ENCODE measurements at regions not wholly inside any gene's neighbourhood (a gene's known extent, or its start where the extent isn't known, plus 50 kb on each side); places are given as distances from the start of the nearest gene placed in this dataset.
A peak's percentile ranks its signal among the peaks of the same experiment; 100 is the strongest.
"Not testable (repeated sequence)": the region's sequence is repeated elsewhere in the genome, so short reads cannot be mapped to it uniquely, and the experiment has no call there.

- 0% methylated on average over 2 of the region's 4 CpGs for WGBS (ENCODE audit: insufficient coverage)
- H3K9me3 ChIP-seq (ENCODE audit: control insufficient read depth, insufficient read depth, low read length); H3K9me3 Mint-ChIP-seq; H3K36me3 ChIP-seq (ENCODE audit: control insufficient read depth, insufficient read depth, low read length); H3K27me3 Mint-ChIP-seq (ENCODE audit: low read depth in 2 of 2); intact Hi-C loops (cut with micrococcal nuclease); H3K36me3 Mint-ChIP-seq; H3K27ac ChIP-seq (ENCODE audit: low read length); H3K27me3 ChIP-seq (ENCODE audit: control insufficient read depth, insufficient read depth, low read length); ATAC-seq; DNase-seq; H3K4me3 ChIP-seq (ENCODE audit: low read length): not testable (repeated sequence)
- H3K4me1 Mint-ChIP-seq: peaks cover 35 to 41% of the 10 kb centered on the region in 2 donors
- H3K27ac Mint-ChIP-seq: peak overlapping the region in 1 of 2 donors; percentile 71
- peak overlapping the region; percentile 49 for H3K4me3 Mint-ChIP-seq
- peaks cover 17% of the 10 kb centered on the region for H3K4me1 ChIP-seq (ENCODE audit: control insufficient read depth, insufficient read depth, low read length)
Measured at GRCh38 chr2:131684631-131685316, 157.1 kb downstream of the CCDC74A start.

GRCh38 chr2:131686164-131686893 lies 158.6 kb downstream of the CCDC74A start:
- peaks cover 17% of the 10 kb centered on the region for H3K4me1 ChIP-seq (ENCODE audit: control insufficient read depth, insufficient read depth, low read length)
- H3K27ac Mint-ChIP-seq; H3K27ac ChIP-seq (ENCODE audit: low read length); H3K27me3 ChIP-seq (ENCODE audit: control insufficient read depth, insufficient read depth, low read length); H3K36me3 ChIP-seq (ENCODE audit: control insufficient read depth, insufficient read depth, low read length); H3K36me3 Mint-ChIP-seq; H3K4me3 Mint-ChIP-seq; ATAC-seq; intact Hi-C loops (cut with micrococcal nuclease); DNase-seq; H3K9me3 Mint-ChIP-seq; H3K9me3 ChIP-seq (ENCODE audit: control insufficient read depth, insufficient read depth, low read length); H3K4me3 ChIP-seq (ENCODE audit: low read length): not testable (repeated sequence)
- 76% methylated on average over 3 of the region's 6 CpGs for WGBS (ENCODE audit: insufficient coverage)
- peaks cover 27 to 51% of the 10 kb centered on the region in 2 donors for H3K4me1 Mint-ChIP-seq
- peaks cover 0 to 16% of the 10 kb centered on the region in 2 donors for H3K27me3 Mint-ChIP-seq (ENCODE audit: low read depth in 2 of 2)

GRCh38 chr2:131686894-131687238 lies 159.2 kb downstream of the CCDC74A start:
- H3K27me3 Mint-ChIP-seq (ENCODE audit: low read depth in 2 of 2): peaks cover 0 to 16% of the 10 kb centered on the region in 2 donors
- H3K27ac ChIP-seq (ENCODE audit: low read length); H3K27me3 ChIP-seq (ENCODE audit: control insufficient read depth, insufficient read depth, low read length); intact Hi-C loops (cut with micrococcal nuclease); H3K36me3 ChIP-seq (ENCODE audit: control insufficient read depth, insufficient read depth, low read length); H3K27ac Mint-ChIP-seq; H3K4me3 Mint-ChIP-seq; H3K9me3 Mint-ChIP-seq; H3K9me3 ChIP-seq (ENCODE audit: control insufficient read depth, insufficient read depth, low read length); ATAC-seq; H3K4me3 ChIP-seq (ENCODE audit: low read length); DNase-seq; H3K36me3 Mint-ChIP-seq: not testable (repeated sequence)
- H3K4me1 Mint-ChIP-seq: peaks cover 25 to 49% of the 10 kb centered on the region in 2 donors
- H3K4me1 ChIP-seq (ENCODE audit: control insufficient read depth, insufficient read depth, low read length): peaks cover 14% of the 10 kb centered on the region

GRCh38 chr2:131689066-131689465 lies 161.4 kb downstream of the CCDC74A start:
- ATAC-seq; intact Hi-C loops (cut with micrococcal nuclease); H3K27ac Mint-ChIP-seq; H3K4me3 Mint-ChIP-seq; DNase-seq; H3K4me3 ChIP-seq (ENCODE audit: low read length); H3K9me3 Mint-ChIP-seq; H3K36me3 Mint-ChIP-seq; H3K4me1 ChIP-seq (ENCODE audit: control insufficient read depth, insufficient read depth, low read length); H3K9me3 ChIP-seq (ENCODE audit: control insufficient read depth, insufficient read depth, low read length); H3K27ac ChIP-seq (ENCODE audit: low read length); H3K27me3 ChIP-seq (ENCODE audit: control insufficient read depth, insufficient read depth, low read length); H3K36me3 ChIP-seq (ENCODE audit: control insufficient read depth, insufficient read depth, low read length): not testable (repeated sequence)
- Mint-ChIP-seq H3K27me3 (ENCODE audit: low read depth in 2 of 2) (peaks cover 0 to 16% of the 10 kb centered on the region in 2 donors), H3K4me1 (peaks cover 12 to 31% of the 10 kb centered on the region in 2 donors)
- no CpG with 5 or more reads among the region's 2 CpGs for WGBS (ENCODE audit: insufficient coverage)

- H3K27me3 Mint-ChIP-seq (ENCODE audit: low read depth in 2 of 2); H3K27me3 ChIP-seq (ENCODE audit: control insufficient read depth, insufficient read depth, low read length); ATAC-seq; H3K4me1 Mint-ChIP-seq; H3K4me1 ChIP-seq (ENCODE audit: control insufficient read depth, insufficient read depth, low read length); DNase-seq; H3K4me3 ChIP-seq (ENCODE audit: low read length); H3K27ac Mint-ChIP-seq; intact Hi-C loops (cut with micrococcal nuclease); H3K4me3 Mint-ChIP-seq; H3K9me3 Mint-ChIP-seq; H3K9me3 ChIP-seq (ENCODE audit: control insufficient read depth, insufficient read depth, low read length); H3K36me3 ChIP-seq (ENCODE audit: control insufficient read depth, insufficient read depth, low read length); H3K36me3 Mint-ChIP-seq; H3K27ac ChIP-seq (ENCODE audit: low read length): not testable (repeated sequence)
- 100% methylated on average over 1 of the region's 2 CpGs for WGBS (ENCODE audit: insufficient coverage)
Measured at GRCh38 chr2:131711268-131711667, 183.6 kb downstream of the CCDC74A start.

- H3K36me3 ChIP-seq (ENCODE audit: control insufficient read depth, insufficient read depth, low read length); ATAC-seq; H3K27ac Mint-ChIP-seq; H3K4me3 Mint-ChIP-seq; H3K36me3 Mint-ChIP-seq; intact Hi-C loops (cut with micrococcal nuclease); H3K4me3 ChIP-seq (ENCODE audit: low read length); H3K4me1 Mint-ChIP-seq; H3K9me3 Mint-ChIP-seq; H3K27me3 Mint-ChIP-seq (ENCODE audit: low read depth in 2 of 2); H3K27ac ChIP-seq (ENCODE audit: low read length); DNase-seq; H3K9me3 ChIP-seq (ENCODE audit: control insufficient read depth, insufficient read depth, low read length); H3K27me3 ChIP-seq (ENCODE audit: control insufficient read depth, insufficient read depth, low read length); H3K4me1 ChIP-seq (ENCODE audit: control insufficient read depth, insufficient read depth, low read length): not testable (repeated sequence)
Measured at GRCh38 chr2:131717907-131718306, 190.2 kb downstream of the CCDC74A start.

- H3K4me1 ChIP-seq (ENCODE audit: control insufficient read depth, insufficient read depth, low read length); H3K36me3 ChIP-seq (ENCODE audit: control insufficient read depth, insufficient read depth, low read length); H3K27ac ChIP-seq (ENCODE audit: low read length); H3K27me3 Mint-ChIP-seq (ENCODE audit: low read depth in 2 of 2); H3K4me3 ChIP-seq (ENCODE audit: low read length); H3K9me3 ChIP-seq (ENCODE audit: control insufficient read depth, insufficient read depth, low read length); ATAC-seq; H3K4me1 Mint-ChIP-seq; H3K27me3 ChIP-seq (ENCODE audit: control insufficient read depth, insufficient read depth, low read length); H3K36me3 Mint-ChIP-seq; H3K27ac Mint-ChIP-seq; H3K4me3 Mint-ChIP-seq; intact Hi-C loops (cut with micrococcal nuclease); H3K9me3 Mint-ChIP-seq; DNase-seq: not testable (repeated sequence)
- 86% methylated on average over 1 of the region's 6 CpGs for WGBS (ENCODE audit: insufficient coverage)
Measured at GRCh38 chr2:131721163-131721562, 193.5 kb downstream of the CCDC74A start.

GRCh38 chr2:131722256-131722655 lies 194.6 kb downstream of the CCDC74A start:
- H3K27me3 Mint-ChIP-seq (ENCODE audit: low read depth in 2 of 2); H3K4me3 ChIP-seq (ENCODE audit: low read length); DNase-seq; H3K4me3 Mint-ChIP-seq; intact Hi-C loops (cut with micrococcal nuclease); H3K4me1 ChIP-seq (ENCODE audit: control insufficient read depth, insufficient read depth, low read length); ATAC-seq; H3K9me3 ChIP-seq (ENCODE audit: control insufficient read depth, insufficient read depth, low read length); H3K9me3 Mint-ChIP-seq; H3K27ac Mint-ChIP-seq; H3K27me3 ChIP-seq (ENCODE audit: control insufficient read depth, insufficient read depth, low read length); H3K4me1 Mint-ChIP-seq; H3K36me3 ChIP-seq (ENCODE audit: control insufficient read depth, insufficient read depth, low read length); H3K27ac ChIP-seq (ENCODE audit: low read length); H3K36me3 Mint-ChIP-seq: not testable (repeated sequence)
- 100% methylated on average over 1 of the region's 2 CpGs for WGBS (ENCODE audit: insufficient coverage)
